Retinal pigment epithelial cell (primary cell): ENCODE measurements at regions not wholly inside any gene's neighbourhood (a gene's known extent, or its start where the extent isn't known, plus 50 kb on each side); places are given as distances from the start of the nearest gene placed in this dataset.
"Not testable (repeated sequence)": the region's sequence is repeated elsewhere in the genome, so short reads cannot be mapped to it uniquely, and the experiment has no call there.

Experiments
- DNase-seq: peaks from one replicate; pipeline ENCODE4 v3.0.0-alpha.2; 2010; ENCODE audit warnings: low read depth
- H3K4me3 ChIP-seq: 2 replicates; pipeline ENCODE4 v1.5.1; 2011; ENCODE audit warnings: mild to moderate bottlenecking, low read length, control low read depth, moderate library complexity
- TF ChIP-seq, protein P1 (sequence below): conservative IDR thresholded peaks from 2 replicates; pipeline ENCODE4 v1.5.1; 2011; ENCODE audit warnings: low read depth, low read length, control low read depth, inconsistent platforms

DNA sequence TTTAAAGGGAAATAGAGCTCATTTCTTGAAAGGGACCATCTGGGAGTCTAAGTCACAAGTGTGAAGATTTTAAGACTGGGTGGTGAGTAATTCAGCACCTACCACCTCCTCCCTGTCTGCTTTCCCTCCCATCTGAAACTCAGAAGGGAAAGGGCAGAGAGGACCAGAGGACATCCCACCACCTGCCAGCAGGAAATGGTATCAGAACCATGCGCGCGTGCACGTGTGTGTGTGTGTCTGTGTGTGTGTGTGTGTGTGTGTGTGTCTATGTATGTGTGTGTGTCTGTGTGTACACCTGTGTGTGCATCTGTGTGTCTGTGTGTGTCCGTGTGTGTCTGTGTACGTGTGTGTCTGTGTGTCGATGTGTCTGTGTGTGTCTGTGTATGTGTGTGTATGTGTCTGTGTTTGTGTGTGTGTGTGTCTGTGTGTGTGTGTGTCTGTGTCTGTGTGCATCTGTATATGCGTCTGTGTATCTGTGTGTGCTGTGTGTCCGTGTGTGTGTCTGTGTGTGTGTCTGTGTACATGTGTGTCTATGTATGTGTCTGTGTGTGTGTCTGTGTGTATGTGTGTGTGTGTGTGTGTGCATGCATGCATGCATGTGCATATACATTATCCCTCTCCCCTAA lies 76.8 kb downstream of the ZFP36L2 start:
- TF ChIP-seq, protein P1, sequence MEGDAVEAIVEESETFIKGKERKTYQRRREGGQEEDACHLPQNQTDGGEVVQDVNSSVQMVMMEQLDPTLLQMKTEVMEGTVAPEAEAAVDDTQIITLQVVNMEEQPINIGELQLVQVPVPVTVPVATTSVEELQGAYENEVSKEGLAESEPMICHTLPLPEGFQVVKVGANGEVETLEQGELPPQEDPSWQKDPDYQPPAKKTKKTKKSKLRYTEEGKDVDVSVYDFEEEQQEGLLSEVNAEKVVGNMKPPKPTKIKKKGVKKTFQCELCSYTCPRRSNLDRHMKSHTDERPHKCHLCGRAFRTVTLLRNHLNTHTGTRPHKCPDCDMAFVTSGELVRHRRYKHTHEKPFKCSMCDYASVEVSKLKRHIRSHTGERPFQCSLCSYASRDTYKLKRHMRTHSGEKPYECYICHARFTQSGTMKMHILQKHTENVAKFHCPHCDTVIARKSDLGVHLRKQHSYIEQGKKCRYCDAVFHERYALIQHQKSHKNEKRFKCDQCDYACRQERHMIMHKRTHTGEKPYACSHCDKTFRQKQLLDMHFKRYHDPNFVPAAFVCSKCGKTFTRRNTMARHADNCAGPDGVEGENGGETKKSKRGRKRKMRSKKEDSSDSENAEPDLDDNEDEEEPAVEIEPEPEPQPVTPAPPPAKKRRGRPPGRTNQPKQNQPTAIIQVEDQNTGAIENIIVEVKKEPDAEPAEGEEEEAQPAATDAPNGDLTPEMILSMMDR, result no peak
- H3K4me3 ChIP-seq, result no peak overlapping the region
- DNase-seq, result no peak

DNA sequence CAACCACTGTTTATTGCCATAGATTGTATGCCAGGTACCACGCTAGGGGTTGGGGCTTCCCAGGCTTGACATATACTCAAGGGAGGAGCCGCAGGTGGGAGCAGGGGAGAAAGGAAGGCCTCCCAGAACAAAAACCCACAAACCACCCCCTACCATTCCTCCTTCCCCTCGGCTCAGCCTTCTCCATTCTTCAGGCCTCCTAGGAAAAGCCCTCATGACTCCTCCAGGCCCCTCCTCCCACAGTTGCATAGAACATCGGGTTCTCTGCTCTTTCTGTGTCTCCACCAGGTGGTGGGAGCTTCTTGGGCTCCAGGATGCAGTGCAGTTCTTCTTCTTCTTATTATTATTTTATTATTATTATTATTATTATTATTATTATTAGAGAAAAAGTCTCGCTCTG lies 80.3 kb downstream of the ZFP36L2 start:
- TF ChIP-seq, protein P1, result no peak
- no peak for DNase-seq
- no peak overlapping the region for H3K4me3 ChIP-seq

DNA sequence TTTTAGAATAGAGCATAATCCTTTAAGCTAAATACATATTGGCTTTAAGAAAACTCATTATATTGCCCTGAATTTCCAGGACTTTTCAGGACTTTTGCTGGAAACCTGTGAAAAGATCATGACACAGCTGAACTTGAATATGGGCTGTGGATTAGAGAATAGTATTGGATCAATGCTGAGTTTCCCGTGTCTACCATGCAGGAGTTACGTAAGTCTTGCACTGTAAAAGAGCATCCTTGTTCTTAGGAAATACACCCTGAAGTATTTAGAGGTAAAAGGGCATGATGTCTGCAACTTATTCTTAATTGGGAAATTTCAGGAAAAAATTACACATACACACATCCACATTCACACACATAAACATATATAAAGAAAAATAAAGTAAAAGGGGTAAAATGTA lies 82.1 kb downstream of the ZFP36L2 start:
- TF ChIP-seq, protein P1, result no peak

DNA sequence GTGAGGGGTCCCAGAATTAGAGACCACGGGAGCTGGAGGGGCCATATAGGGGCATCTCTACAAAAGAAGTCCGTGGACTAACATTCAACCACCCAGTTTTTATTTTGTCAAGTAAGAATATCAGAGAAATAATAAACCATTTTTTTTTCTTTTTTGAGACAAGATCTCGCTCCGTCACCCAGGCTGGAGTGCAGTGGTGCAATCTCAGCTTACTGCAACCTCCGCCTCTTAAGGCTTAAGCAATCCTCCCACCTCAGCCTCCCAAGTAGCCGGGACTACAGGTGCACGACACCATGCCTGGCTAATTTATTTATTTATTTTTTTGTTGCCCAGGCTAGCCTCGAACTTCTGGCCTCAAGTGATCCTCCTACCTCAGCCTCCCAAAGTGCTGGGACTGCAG lies 82.7 kb downstream of the ZFP36L2 start:
- TF ChIP-seq, protein P1, result no peak
- no peak for DNase-seq
- H3K4me3 ChIP-seq, result no peak overlapping the region

More for the DNA sequence above, 82.1 kb downstream of the ZFP36L2 start:
- no peak overlapping the region for H3K4me3 ChIP-seq
- no peak for DNase-seq

DNA sequence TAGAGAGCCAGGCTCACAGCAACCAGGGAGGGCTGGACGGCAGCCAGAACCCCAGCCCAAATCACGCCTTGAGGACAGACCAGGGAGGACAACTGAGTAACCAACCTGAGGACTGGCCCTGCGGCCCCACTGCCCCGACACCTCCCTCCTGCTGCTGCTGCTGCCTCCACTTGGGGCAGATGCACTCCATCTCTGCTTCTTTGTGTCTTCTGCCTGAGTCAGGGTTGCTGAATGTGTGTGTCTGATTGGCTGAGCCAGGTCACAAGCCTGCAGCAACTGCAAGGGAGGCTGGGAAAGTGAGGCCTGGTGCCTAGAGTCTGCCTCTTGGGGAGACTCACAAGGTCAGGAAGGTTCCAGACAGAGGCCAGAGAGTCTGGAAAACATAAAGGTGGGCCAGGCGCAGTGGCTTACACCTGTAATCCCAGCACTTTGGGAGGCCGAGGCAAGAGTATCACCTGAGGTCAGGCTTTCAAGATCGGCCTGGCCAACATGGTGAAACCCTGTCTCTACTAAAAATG lies 83.4 kb downstream of the ZFP36L2 start:
- no peak overlapping the region for H3K4me3 ChIP-seq
- DNase-seq, result no peak
- TF ChIP-seq, protein P1, result no peak

DNA sequence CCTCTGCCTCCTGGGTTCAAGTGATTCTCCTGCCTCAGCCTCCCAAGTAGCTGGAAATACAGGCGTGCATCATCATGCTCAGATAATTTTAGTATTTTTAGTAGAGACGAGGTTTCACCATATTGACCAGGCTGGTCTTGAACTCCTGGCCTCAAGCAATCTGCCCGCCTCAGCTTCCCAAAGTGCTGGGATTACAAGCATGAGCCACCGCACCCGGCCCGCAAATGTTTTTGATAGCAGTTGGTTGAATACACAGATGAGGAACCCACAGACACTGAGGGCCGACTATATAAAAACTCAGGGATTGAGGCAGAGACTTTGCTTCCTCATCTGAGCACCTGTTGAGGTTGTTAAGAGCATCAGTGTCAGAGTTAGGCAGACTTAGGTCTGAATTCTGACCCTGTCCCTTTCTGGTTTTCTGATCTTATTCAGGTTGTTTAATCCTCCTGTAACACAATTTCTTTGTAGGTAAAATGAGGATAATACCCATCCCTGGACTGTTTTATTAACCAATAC lies 84.7 kb downstream of the ZFP36L2 start:
- not testable (repeated sequence) for H3K4me3 ChIP-seq, DNase-seq

DNA sequence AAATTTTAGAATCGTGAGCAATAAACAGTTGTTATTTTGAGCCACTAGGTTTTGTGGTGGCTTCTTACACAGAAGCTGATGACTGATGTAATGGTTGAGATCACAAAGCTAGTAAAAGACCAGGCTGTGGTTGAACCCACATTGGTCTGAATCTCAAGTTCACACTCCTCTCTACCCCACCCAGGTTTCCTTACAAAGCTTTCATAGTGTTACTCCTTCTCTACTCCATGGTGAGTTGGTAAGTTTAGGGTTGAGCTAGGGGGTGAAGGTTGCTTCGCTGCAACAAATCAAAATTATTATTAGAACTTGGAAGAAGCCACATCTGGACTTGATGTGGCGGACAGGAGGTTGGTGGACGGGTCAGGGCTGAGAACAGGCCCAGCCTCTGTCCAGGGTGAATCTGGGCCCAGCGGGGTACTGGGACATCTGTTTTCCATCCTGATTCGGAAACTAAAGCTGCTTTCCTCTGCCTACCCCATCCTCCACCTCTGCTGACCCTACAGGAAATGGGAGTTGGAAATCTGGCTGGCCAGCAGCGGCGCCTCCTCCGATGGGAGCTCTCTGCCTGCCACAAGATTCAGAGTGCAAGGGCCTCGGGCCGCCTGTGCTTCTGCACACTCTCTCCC lies 86.3 kb downstream of the ZFP36L2 start:
- H3K4me3 ChIP-seq, result no peak overlapping the region
- DNase-seq, result no peak
- TF ChIP-seq, protein P1, result no peak
